Forelimb muscle (tissue), 1 donor: ENCODE measurements at regions not wholly inside any gene's neighbourhood (a gene's known extent, or its start where the extent isn't known, plus 50 kb on each side); places are given as distances from the start of the nearest gene placed in this dataset.

Experiments
- DNase-seq: peaks from one replicate; pipeline ENCODE4 v3.0.0-alpha.2; 2013; ENCODE audit warnings: low read depth

DNA sequence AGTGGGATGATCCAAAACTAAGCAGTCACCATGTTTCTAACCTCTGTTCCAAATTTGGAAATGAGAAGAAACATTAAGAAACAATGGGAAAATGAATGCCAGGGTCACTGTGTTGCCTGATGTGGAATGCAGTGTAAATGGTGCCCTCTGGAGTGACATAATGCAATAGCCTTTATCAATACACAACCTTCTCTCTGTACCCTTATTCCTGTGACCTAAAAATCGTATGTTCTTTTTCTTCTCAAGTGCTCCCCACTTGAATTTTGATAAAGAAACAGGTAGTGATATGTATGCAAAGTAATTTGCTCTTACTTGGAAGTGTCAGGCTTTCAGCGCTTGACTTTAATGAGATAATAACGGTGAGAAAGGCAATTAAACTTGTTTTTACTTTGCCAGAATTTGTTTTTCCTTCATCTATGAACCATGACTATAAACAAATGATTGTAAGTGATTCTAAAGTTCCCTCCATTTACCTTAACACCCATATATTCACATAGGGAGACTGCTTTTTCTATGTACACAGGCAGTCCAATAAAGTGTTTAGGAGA lies 145.8 kb upstream of the THRB start:
- no peak for DNase-seq

DNA sequence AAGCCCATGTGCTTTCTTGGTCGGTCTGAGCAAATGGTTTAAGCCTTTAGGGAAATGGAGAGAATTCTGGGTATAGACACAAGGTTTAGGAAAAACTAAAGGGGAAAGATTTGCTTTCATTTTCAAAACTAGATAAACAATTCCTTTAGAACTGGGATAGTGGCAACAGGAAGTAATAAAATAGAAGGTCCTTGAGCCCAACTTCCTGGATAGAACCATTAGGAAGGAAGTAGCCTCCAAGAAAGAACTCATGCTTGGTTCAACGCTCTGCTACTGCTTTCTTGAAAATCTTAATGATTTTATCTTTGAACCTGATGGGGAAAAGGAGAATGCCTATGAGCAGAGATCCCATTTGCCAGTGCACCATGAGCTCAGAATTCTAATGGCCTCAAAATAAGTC lies 147.0 kb upstream of the THRB start:
- no peak for DNase-seq

DNA sequence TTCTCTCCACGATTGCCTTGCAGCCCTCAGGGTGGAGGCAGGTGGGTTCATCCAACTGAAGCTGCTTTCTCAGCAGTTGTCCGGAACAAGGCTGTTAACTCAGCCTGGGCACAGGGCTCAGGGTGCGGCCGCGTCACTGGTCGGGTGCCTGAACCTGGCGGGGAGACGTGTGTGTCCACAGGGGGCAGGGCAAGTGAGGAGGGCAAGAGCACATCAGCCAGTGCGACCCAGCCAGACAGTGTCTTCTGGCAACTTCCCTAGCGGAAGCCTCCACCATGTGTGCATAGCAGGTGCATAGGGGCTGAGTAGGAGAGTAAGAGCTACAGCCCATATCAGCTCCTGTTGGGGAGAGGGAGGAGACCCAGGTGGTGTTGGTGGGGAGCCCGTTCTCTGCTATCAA lies 150.4 kb upstream of the THRB start:
- no peak for DNase-seq

DNA sequence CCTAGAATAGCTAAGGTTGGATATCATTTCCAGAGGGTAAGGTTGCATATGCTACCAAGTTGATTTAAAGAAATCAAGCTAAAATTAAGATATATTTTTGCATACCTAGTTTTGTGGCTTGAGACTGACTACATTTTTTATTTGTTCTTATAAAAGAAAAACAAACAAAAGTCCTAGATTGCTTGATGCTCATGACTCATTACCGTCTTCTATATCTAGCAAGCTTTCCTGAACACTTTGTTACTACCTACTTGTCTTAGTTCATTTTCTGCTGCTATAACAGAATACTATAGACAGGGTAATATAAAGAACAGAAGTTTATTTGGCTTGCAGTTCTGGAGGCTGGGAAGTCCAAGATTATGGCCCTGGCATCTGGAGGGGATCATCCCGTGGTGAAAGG lies 152.1 kb upstream of the THRB start:
- DNase-seq, result no peak

DNA sequence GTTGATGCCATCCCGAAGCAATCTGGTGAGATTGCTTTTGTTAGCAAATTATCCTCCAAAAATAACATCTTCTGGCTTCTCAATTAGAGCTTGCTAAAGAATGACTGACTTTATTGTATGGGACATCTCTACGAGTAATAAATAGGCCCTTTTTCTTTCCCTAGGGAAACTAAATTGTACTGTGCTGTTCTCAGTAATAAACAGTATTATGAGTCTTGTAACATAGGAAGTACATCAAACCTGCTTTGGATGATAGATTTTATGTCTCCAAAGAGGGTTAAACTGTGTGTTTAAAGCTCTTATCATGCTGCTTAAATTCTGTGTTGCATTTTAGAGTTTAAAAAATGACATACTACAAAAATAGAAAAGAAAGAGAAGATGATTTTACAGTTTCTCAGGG lies 153.4 kb upstream of the THRB start:
- DNase-seq, result no peak

DNA sequence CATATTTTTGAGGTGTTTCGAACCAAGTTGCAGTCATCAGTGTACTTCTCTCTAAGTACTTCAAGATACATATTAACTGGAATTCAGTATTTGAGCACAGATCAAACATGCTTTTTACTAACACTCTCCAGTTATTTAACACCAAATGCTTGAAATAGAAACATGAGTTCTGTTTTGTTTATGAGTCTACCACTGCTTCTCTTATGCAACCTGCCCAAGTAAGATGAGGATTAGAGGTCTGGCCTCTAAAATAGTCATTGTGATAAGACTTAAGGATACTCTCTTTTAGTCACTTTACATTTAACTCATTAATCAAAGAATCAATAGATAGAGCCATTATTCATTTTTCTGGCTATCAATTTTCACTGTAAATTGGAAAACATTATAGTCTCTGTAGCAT lies 156.2 kb upstream of the THRB start:
- no peak for DNase-seq

DNA sequence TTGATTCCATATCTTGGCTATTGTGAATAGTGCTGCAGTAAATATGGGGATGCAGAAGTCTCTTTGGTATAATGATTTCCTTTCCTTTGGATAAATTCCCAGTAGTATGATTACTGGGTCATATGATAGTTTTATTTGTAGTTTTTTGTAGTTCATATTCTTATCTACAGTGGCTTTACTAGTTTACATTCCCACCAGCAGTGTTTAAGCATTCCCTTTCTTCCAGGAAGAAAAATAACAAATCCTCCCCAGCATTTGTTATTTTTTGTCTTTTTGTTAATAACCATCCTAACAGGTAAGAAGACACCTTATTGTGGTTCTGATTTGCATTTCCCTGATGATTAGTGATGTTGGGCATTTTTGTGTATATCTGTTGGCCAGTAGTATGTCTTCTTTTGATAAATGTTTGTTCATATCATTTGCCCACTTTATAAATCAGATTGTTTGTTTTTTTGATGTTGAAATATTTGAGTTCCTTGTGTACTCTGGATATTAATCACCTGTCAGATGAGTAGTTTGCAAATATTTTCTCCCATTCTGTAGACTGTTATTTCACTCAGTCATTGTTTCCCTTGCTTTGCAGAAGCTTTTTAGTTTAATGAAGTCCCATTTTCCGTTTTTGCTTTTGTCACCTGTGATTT lies 163.3 kb upstream of the THRB start:
- DNase-seq, result no peak

DNA sequence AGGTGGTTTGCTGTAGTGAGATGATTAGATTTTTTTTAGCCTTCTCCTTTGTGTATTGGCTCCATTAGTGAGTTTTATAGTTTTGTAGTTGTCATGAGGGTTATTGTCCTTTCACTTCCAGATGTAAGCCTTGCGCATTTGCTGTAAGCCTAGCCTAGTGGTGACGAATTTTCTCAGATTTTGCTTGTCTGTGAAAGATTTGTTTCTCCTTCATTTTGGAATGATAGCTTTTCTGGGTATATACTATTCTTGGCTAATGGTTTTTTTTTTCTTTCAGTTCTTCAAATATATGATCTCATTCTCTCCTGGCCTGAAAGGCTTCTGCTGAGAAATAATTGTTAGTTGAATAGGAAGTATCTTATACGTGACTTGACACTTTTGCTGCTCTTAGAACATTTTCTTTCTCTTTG lies 166.5 kb upstream of the THRB start:
- DNase-seq, result no peak

DNA sequence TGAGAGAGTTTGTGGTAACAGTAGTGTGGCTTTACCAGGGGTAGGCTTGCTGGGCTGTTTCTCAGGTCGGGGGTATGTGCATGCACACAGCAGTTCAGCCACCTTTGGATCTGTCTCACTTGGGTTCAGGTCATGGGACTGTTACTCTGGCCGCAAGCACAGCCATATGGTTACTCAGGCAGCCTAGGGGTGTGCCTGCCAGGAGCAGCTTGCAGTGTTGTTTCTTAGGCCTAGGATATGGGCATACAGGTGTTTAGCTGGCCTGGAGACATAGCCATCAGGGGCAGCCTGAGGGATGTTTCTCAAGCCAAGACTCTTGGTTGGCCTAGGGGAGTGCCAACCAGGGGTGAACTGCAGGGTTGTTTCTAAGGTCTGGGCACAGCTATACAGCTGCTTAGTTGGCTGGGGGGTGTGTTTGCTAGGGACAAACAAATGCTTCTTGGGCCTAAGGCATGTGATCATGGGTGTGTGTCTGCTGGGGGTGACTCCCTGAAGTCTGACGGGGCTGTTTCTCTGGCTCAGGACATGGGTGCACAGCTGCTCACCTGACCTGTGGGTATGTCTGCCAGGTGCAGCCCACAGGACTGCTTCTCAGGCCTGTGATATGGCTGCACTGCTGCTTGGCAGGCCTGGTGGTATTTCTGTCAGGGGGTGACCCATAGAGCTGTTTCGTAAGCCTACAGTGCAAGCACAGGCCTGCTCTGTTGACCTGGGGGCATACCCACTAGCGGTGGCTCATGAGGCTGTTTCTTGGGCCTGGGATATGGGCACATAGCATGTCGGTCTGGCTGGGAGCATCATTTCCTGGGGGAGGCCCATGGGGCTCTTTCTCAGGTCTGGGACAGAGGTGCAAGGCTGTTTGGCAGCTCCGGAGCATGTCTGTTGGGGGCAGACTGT lies 168.0 kb upstream of the THRB start:
- no peak for DNase-seq

DNA sequence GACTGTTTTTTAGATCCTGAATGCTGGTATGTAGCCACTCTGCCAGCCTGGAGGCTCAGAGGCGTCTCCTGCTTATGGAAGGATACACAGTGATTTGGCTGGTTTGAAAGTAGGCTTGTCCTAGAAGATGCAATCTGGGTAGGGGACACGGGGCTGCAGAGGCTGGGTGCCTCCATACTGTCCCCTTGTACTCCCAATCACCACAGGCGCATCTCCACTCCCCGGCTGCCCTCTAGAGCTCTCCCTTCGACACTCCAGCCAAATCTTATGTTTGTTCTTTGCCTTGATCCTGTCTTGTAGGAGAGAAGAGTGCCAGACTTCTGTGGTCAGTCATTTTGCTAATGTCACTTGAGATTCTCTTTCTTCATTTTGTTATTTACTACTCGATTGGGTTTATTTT lies 168.8 kb upstream of the THRB start:
- no peak for DNase-seq

DNA sequence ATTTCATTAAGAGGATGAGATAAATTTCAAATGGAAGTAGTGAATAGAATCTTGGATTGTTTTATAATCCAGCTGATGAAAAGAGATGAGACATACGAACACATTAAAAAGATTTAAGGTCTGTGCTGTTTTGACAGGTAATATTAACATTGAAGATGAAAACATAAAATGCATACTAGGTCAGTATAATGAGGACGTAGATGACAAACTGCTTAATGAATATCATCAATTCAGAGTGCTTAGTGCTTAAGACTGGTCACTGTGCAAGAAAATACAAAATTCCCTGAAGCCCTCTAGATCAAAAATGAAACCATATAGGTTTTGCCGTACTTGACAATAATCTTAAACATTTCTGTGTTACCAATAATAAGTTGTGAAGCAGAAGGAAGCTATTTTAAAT lies 173.4 kb upstream of the THRB start:
- no peak for DNase-seq

DNA sequence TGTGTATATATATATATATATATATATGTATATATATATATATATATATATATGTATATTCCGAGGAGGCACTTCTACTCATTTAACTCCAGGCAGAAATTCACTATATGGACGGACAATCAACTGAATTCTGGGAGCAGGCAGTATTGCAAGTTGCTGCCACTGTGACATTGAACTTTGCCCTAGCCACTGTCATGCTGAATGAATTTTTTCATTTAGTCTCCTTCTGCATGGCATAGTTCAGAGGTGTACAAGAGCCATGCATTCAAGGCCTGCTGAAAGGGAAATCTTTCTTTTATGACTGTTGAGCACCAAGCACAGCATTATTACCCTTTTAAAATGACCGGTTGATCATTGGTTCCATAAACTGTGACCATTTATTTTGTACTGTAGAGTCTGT lies 176.2 kb upstream of the THRB start:
- no peak for DNase-seq

DNA sequence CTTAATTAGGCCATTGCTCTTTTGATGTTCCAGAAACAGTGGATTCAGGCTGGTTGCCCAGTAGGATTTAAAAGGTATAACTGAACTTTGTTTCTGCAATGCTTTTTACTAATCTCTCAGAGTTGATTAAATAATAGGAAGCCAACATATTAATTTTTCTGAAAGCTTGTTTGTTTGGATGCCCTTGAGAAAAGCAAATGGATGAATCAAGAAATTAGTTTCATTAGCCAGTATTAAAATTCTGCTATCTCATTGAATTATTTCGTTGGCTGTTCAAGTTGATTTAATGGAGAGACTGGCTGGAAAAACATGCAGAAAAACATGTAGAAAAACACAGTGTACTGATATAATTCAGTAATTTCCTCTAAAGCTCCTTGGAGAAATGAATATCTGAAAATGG lies 178.9 kb upstream of the THRB start:
- no peak for DNase-seq

DNA sequence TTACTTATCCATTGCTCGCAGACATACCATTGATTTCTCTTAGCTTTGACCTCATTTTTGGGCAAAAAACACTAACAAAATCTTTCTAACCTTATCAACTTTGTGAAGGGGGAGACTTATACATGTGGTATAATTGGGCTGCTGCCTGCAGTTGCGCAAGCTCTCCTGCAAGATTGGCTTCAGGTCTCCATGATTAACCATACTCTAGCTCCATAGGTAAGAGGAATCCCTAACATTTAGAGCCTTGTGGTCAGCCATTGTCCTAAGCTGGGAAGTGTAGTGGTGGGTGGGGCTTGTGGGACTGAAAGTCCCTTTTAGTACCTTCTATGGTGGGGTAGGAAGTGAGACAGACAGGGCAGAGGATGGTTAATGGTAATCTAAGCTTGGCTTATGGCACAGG lies 179.6 kb upstream of the THRB start:
- DNase-seq, result no peak

DNA sequence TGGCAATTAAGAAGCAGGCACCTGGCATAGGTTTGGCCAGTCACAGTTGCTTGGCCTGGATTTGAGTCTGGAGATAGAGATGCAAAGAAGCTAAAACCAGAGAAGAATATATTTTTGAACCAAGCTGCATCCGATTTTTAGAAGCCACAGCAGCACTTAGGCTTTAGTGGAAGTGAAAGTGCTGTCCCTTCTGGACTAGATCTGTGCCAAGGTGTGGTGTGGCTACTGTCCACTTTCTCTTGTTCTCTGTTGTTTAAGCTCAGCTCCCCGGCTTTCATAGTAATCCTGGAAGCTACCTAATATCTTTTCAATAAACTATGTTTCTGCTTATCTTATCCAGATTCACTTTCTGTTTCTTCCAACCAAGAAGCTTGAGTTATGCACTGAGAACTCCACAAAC lies 183.4 kb upstream of the THRB start:
- DNase-seq, result no peak

DNA sequence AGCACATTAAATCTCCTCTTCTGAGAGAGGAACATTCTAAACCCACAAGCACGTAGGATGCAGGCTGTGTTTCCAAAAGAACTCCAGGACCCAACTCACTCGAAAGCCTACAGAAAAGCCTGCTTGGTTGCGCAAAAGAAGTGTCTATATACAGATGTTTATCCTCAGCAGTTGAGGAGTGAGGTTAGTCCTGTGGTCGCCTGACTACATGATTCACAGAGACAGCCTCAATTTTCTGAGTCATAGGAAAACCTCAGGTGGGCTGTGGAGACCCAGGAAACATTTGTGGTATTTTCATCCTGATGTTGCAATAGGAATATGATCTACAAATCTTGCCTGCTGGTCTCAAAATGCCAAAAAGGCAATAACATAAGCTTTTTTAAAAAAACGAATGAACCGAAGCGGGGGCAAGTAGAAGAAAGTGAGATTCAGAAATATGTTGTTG lies 183.8 kb upstream of the THRB start:
- DNase-seq, result no peak

DNA sequence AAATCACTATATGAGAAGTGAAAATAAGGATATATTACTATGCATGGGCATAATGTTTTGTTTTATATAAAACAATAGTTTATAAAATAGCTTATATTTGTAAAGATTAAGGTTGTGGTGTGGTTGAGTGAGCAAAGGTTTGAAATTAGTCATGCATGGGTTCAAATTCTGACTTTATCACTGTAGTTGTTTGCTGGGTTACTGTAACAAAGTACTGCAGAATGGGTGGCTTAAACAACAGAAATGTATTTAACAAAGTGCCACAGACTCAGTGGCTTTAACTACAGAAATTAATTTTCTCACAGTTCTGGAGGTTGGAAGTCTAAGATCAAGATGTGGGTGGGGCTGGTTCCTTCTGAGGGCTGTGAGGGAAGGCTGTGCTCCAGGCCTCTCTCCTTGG lies 184.8 kb upstream of the THRB start:
- DNase-seq, result no peak

DNA sequence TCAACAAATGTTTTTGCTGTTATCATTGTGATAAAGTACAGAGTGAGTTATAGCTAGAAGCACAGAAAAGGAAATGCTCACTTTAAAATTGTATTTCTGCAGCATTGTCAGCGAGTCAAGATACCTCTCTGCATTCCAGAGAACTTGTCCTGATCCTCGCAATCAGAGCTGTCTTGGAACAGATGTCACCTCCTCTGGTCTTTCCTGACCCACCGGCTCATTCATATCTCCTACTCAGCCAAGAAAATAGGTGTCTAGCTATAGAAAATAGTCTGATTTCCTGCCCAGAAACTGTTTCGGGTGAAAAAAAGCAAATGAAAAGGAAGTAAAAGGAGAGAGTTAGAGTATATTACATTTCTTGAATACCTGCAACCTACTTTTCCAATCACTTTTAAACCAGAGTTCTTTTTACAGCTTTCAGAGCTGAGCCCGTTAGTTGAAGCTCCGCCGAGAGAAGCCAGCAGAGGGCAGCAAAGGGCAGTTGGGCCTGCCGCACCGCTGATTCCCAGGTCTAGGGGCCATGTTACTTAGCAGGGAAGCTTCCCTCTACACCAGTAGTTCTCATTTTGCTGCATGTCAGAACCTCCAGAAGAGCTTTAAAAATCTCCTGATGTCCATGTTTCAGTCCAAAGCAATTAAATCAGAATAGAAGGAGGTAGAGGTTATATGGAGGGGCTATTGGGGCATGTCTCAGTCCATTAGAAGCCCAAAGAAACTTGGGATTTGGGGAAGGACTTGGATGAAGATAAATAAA lies 185.7 kb upstream of the THRB start:
- no peak for DNase-seq

DNA sequence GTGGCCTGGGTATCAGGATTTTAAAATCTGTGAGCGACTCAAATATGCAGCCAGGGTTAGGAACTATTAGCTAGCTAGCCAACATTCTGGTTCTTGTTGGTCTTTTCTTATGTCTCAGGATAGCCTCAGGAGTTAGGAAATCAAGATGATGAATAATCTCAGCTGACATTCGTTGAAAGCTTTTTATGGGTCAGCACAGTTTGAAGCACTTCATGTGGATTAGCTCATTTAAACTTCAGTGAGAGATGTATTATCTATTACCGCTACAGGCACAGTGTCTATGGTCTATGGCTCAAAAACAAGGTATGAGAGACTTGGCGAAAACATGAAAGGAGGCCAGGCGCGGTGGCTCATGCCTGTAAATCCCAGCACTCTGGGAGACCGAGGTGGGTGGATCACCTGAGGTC lies 187.5 kb upstream of the THRB start:
- no peak for DNase-seq

DNA sequence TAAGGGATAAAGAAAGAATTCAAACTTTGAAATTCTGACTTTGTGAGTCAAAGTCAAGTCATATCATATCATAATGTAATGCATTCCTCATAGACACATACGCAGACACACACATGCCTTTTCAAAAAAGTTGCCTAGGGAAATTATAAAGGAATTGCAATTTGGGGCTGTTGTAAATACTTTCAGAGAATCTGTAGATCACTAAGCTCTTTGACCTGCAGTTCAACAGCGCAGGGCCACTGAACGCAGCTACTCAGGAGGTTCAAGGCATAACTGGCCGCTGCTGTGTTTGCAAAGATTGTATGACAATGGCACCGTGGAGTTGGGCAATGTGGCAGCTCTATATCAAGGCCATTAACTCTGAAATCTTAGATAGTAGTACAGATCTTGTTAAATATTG lies 188.4 kb upstream of the THRB start:
- DNase-seq, result no peak

DNA sequence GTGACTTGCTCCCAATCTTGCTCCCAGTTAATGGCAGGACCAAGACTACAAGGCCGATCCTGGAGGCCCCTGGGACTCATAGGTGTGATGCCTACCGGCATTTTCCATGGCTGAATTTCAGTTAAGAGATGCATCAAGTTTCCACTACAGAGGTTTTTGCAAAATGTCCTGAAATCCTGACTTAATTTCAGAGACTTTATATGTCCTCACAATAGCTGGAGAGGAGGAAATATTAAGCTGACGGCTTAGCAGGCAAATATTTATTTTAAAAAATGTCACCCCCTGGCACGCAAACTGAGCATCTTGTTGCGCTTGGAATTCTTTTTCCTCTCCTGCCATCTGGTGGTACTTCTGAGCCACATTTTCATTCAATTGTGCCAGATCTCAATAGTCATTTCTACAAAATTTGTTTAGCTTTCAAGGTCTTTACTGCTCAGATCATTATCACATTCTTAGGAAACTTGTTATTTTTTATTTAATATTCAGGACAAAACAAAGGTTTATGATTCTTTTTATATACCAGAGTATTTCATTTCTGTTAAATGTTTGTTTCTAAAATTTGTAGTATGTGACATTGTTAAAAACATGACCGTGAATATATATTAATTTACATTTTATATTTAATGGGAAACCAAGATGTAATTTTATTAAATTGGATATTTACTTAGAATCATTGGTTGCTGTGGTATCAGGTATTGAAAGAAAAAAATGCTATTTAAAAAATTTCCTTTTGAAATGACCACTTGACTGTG lies 189.2 kb upstream of the THRB start:
- peak; percentile 39 for DNase-seq
